Right cardiac atrium (tissue), 5 donors: ENCODE measurements at regions not wholly inside any gene's neighbourhood (a gene's known extent, or its start where the extent isn't known, plus 50 kb on each side); places are given as distances from the start of the nearest gene placed in this dataset.

Experiments
- ATAC-seq, 2 donors: fragments of 200-7000 bp; cut with Tn5 transposase; one replicate each; pipeline versions ENCODE4 v1.8.0 to v1.9.1; 2020; ENCODE audit warnings: moderate library complexity in 2 of 2, mild to moderate bottlenecking in 1 of 2
- DNase-seq, 3 donors: peaks; one replicate each; pipeline ENCODE4 v3.0.0-alpha.2; 2020
- H3K27ac ChIP-seq: one replicate; pipeline ENCODE4 v1.5.1; 2013; ENCODE audit warnings: mild to moderate bottlenecking, low read length, control low read depth, moderate library complexity
- H3K27me3 ChIP-seq: one replicate; pipeline ENCODE4 v1.6.1; 2013; ENCODE audit not compliant: control insufficient read depth, insufficient read depth
- H3K4me1 ChIP-seq: one replicate; pipeline ENCODE4 v1.6.1; 2013; ENCODE audit warnings: low read length; ENCODE audit not compliant: control insufficient read depth, insufficient read depth
- H3K4me3 ChIP-seq: one replicate; pipeline ENCODE4 v1.5.1; 2013; ENCODE audit warnings: low read length, control low read depth
- H3K9me3 ChIP-seq: one replicate; pipeline ENCODE4 v1.6.1; 2013; ENCODE audit warnings: low read length; ENCODE audit not compliant: control insufficient read depth
- WGBS: extraction: QIAGEN DNeasy Blood & Tissue Kit; methylation state at CpG from one replicate; pipeline ENCODE4 v1.1.7; 2013; 5-methylcytosine and 5-hydroxymethylcytosine counted together
- intact Hi-C, 4 donors: fragments of 100-400 bp; cut with DNase I; formaldehyde crosslinking; loops; one replicate each; pipeline versions ENCODE4 v1.11.0 to v1.14.0; 2022 to 2023
- donor health status: healthy with polysubstance abuse.
- donor health status: DM: no; HTN: yes; CAD: no.
- donor health status: DM: no; HTN: no; CAD: no.
- donor health status: DM: no; HTN: yes; CAD: no; lungs with severe emphysema.
- donor health status: DM: yes; HTN: yes; CAD: no.

GRCh38 chr5:135643881-135644766 is 65.3 kb upstream of the CXCL14 start:
- WGBS = 70% methylated on average over 4 of the region's 4 CpGs
- no peaks in the 10 kb centered on the region for H3K4me1 ChIP-seq
- intact Hi-C loops = no loop called here
- H3K9me3 ChIP-seq = no peaks in the 10 kb centered on the region
- H3K27me3 ChIP-seq = no peaks in the 10 kb centered on the region
- H3K4me3 ChIP-seq = no peak overlapping the region
- H3K27ac ChIP-seq = no peak overlapping the region
- DNase-seq (no peak), ATAC-seq (no peak)

DNA sequence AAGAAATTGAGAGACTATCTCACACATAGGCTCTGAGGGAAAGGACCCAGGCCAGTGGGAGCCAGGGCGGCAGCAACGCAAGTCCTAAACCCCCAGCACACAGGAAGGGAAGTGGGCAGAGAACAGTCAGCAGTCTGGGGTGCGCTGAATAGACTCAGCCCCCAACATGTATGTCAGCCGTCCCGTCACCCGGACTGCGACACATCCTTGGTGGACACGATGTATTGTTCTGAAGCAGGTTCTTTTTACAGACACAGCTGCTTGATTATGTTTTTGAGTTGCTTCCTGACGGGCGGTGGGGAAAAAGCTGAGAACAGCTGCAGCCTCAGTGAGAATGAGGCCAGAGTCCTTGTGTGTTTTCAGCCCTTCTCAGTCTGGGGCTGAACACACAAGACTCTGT is 64.1 kb upstream of the CXCL14 start:
- ATAC-seq (no peak), DNase-seq (no peak)
- H3K27me3 ChIP-seq = no peaks in the 10 kb centered on the region
- intact Hi-C loops = no loop called here
- no peak overlapping the region for H3K27ac ChIP-seq
- no peaks in the 10 kb centered on the region for H3K9me3 ChIP-seq
- no peaks in the 10 kb centered on the region for H3K4me1 ChIP-seq
- 89% methylated on average over 10 of the region's 10 CpGs for WGBS
- H3K4me3 ChIP-seq = no peak overlapping the region

DNA sequence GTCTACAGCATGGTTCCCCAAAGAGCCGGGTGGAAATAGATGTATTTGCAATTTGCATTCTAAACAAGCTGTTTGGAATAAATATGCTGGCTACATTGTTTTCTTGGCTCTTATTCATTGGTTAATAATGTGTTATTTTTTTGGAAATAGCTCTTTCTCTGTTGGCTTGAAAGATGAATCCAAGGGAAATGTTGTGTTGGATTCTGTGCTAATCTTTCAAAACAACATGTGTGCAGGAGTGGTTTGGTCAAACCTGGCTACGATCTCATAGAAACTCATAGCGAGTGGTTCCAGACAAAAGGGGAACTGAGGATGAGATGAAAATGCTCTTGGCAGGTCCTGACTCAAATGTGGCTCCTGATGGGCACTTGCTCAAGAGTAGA is 63.7 kb upstream of the CXCL14 start:
- H3K9me3 ChIP-seq = no peaks in the 10 kb centered on the region
- no peaks in the 10 kb centered on the region for H3K27me3 ChIP-seq
- intact Hi-C loops = no loop called here
- DNase-seq (no peak), ATAC-seq (no peak)
- no peak overlapping the region for H3K27ac ChIP-seq
- 69% methylated on average over 3 of the region's 3 CpGs for WGBS
- no peaks in the 10 kb centered on the region for H3K4me1 ChIP-seq
- H3K4me3 ChIP-seq = no peak overlapping the region

DNA sequence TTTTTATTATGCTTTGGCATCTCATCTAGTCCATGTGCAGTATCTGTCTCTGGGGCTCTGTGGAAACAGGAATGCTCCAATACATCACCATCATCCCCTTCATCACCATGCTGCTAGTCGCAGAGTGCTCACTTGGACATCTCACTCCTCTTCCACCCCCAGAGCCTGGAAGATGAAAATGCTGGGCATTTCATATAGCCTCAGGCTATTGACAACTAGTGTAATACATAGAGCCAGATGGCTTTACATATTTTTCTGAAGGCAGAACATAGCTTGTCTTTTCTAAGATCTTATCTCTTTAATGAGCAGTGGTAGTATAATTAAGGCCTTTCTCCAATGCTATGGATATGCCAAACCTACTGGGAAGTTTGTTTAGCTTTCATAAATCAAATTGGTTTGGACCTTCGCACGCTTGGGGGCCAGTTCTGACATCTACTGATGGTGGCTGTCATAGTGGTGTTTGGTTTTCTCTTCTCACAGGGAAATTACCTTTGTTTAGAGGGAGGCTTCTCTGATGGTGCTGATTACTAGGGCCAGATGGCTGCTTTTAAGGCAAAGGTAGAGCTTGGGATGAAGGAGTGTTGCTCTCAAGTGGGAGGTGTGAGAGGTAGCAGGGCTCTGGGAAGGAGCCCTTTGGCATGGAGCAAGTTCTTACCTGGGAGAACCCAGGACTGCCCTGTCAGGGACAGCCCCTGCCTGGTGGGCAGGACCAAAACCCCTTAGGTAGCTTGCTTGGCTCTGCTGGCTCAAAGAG is 63.1 kb upstream of the CXCL14 start:
- intact Hi-C loops = no loop called here
- Histone ChIP-seq H3K9me3 (no peaks in the 10 kb centered on the region), H3K4me3 (no peak overlapping the region), H3K27ac (no peak overlapping the region), H3K27me3 (no peaks in the 10 kb centered on the region), H3K4me1 (no peaks in the 10 kb centered on the region)
- 86% methylated on average over 3 of the region's 3 CpGs for WGBS
- DNase-seq = no peak
- no peak for ATAC-seq

DNA sequence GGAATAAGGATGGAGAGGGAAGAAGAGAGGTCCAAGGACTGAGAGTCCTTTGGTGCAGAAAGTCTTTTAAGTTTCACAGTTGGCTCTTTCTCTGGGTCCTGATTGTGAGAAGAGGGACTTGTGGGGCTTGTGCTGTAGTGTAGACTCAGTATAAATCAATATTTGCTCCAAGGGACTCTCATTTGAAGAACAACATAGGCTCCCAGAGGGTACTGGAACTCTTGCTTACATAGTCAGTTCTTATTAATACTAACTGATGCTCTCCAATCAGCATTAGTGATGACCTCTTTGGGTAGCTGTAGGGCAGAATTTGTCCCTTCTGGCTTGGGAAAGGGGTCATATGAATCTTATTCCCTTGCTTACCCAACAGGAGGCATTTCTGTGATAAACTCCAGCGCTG is 62.5 kb upstream of the CXCL14 start:
- ATAC-seq = no peak
- Histone ChIP-seq H3K9me3 (no peaks in the 10 kb centered on the region), H3K27ac (no peak overlapping the region), H3K27me3 (no peaks in the 10 kb centered on the region), H3K4me1 (no peaks in the 10 kb centered on the region), H3K4me3 (no peak overlapping the region)
- intact Hi-C loops = no loop called here
- 74% methylated on average over 1 of the region's 1 CpG for WGBS
- DNase-seq = no peak

GRCh38 chr5:135635451-135635850 is 56.7 kb upstream of the CXCL14 start:
- ATAC-seq (no peak), DNase-seq (no peak)
- no peak overlapping the region for H3K4me3 ChIP-seq
- no peaks in the 10 kb centered on the region for H3K9me3 ChIP-seq
- intact Hi-C loops = no loop called here
- 73% methylated on average over 5 of the region's 5 CpGs for WGBS
- H3K27ac ChIP-seq = no peak overlapping the region
- H3K27me3 ChIP-seq = no peaks in the 10 kb centered on the region
- no peaks in the 10 kb centered on the region for H3K4me1 ChIP-seq

GRCh38 chr5:135632798-135633197 is 54.0 kb upstream of the CXCL14 start:
- ATAC-seq (no peak), DNase-seq (no peak)
- Histone ChIP-seq H3K27ac (no peak overlapping the region), H3K4me3 (no peak overlapping the region), H3K27me3 (no peaks in the 10 kb centered on the region), H3K4me1 (no peaks in the 10 kb centered on the region), H3K9me3 (no peaks in the 10 kb centered on the region)
- WGBS = 45% methylated on average over 5 of the region's 5 CpGs
- intact Hi-C loops = no loop called here

DNA sequence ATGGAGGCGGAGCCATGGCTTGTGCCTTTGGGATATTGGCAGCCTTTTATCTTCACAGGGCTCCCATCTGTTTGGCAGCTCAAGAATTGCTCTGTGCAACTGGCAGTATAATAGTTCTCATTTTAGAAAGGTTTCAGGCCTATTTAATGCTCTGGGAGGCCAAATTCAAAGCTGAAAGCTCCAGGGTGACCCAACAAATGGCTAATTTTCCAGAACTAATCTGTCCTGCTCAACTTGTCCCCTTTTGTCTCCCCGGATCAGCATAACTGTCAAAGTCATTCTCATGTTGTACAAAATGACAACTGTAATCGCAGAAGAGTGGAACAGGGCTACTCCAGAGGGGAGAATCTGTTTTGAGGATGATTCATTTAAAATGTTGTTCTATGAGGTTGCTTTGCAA is 52.6 kb upstream of the CXCL14 start:
- H3K27ac ChIP-seq = no peak overlapping the region
- no peak for DNase-seq
- ATAC-seq = no peak
- no peaks in the 10 kb centered on the region for H3K27me3 ChIP-seq
- no peak overlapping the region for H3K4me3 ChIP-seq
- WGBS = 84% methylated on average over 3 of the region's 3 CpGs
- intact Hi-C loops = no loop called here
- no peaks in the 10 kb centered on the region for H3K4me1 ChIP-seq
- no peaks in the 10 kb centered on the region for H3K9me3 ChIP-seq

DNA sequence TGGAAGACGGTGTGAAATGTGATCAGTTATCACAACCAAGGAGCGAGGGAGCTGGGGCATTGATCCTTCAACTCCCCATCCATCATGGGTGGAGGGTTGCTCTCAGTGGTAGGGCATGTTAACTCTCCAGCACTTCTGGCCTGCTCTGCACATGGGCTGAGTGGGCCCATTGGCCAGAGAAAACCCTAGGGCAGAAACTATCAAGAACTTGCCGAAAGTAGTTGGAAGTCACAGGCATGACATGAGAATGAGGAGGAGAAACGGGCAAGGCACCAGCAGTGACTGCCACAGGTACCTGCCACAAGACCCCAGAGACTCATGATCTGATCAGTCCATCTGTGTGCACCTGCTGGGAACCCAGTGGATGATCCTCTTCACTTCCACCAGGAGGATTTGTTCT is 50.9 kb upstream of the CXCL14 start:
- intact Hi-C loops = no loop called here
- H3K27ac ChIP-seq = no peak overlapping the region
- H3K4me1 ChIP-seq = no peaks in the 10 kb centered on the region
- ATAC-seq (no peak), DNase-seq (no peak)
- H3K9me3 ChIP-seq = no peaks in the 10 kb centered on the region
- no peaks in the 10 kb centered on the region for H3K27me3 ChIP-seq
- H3K4me3 ChIP-seq = no peak overlapping the region
- 84% methylated on average over 4 of the region's 4 CpGs for WGBS

DNA sequence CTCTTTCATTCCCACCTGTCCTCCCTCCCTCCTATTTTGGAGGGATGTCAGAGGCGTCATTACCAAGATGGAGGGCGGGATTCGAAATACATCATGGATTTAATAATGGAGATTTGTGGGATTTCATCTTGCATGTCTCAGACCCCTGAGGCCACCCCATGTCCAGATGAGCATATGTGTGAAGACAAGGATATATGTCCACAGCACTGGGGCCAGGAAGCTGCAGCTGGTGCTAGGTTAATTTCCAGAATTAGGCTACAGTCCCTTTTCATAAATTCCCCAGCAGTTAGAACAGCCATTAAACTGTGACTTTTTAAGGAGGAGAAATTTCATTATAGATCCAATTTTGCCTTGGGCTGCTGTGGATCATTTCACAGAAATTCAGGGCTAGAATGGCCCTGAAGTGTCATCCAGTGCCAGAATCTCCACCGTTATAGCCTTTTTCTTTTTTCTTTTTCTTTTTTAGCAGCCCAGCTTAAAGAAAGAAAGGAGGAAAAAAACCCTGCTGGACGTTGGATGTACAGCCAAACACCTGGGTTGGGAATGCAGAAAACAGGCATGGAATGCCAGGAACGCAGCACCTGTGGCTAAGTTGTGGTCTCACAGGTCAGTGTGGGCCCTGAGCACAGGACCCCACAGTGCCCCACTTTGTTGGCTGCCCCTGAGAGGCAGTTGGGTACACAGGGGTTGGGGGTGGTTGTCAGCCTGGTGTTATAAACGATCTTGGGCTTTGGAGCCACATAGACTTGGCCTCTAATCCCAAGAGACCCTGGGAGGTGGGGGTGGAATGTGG is 50.2 kb upstream of the CXCL14 start:
- no peak overlapping the region for H3K27ac ChIP-seq
- intact Hi-C loops = no loop called here
- 69% methylated on average over 7 of the region's 7 CpGs for WGBS
- DNase-seq (no peak), ATAC-seq (no peak)
- no peaks in the 10 kb centered on the region for H3K9me3 ChIP-seq
- H3K4me3 ChIP-seq = no peak overlapping the region
- no peaks in the 10 kb centered on the region for H3K4me1 ChIP-seq
- H3K27me3 ChIP-seq = no peaks in the 10 kb centered on the region
